MCF 10A (cell line): ENCODE measurements at regions not wholly inside any gene's neighbourhood (a gene's known extent, or its start where the extent isn't known, plus 50 kb on each side); places are given as distances from the start of the nearest gene placed in this dataset.

Experiments used
- BruUV-seq: library from RNA; stranded (reverse); fragments of 400-500 nt; replicated peaks from 2 replicates; lab custom pipeline; 2021; lab: Mats Ljungman, UMichigan
- CTCF ChIA-PET: fragments of 300-600 bp; sonication (Branson Sonifier 250); formaldehyde crosslinking; extraction: SDS; loops from one replicate; lab custom pipeline; 2021; ENCODE audit warnings: antibody characterized with exemption, inconsistent platforms; lab: Yijun Ruan, JAX
- POLR2A ChIA-PET: fragments of 300-600, 350-650 bp; sonication (Branson Sonifier 250); formaldehyde crosslinking; extraction: SDS; loops from one replicate; lab custom pipeline; 2020; ENCODE audit warnings: antibody characterized with exemption, inconsistent platforms; lab: Yijun Ruan, JAX
- DNase-seq: peaks from one replicate; pipeline ENCODE4 v3.0.0-alpha.2; 2018; ENCODE audit not compliant: unreplicated experiment
- H3K27ac Mint-ChIP-seq: one replicate; pipeline ENCODE4 v1.8.0; 2022; ENCODE audit warnings: mild to moderate bottlenecking, low read depth, mixed read lengths; ENCODE audit not compliant: unreplicated experiment
- H3K27me3 Mint-ChIP-seq: one replicate; pipeline ENCODE4 v1.8.0; 2022; ENCODE audit warnings: mixed read lengths; ENCODE audit not compliant: insufficient read depth, unreplicated experiment
- H3K36me3 Mint-ChIP-seq: one replicate; pipeline ENCODE4 v1.8.0; 2022; ENCODE audit warnings: mild to moderate bottlenecking, moderate library complexity, mixed read lengths; ENCODE audit not compliant: insufficient read depth, unreplicated experiment
- H3K4me1 Mint-ChIP-seq: one replicate; pipeline ENCODE4 v1.8.0; 2022; ENCODE audit warnings: mixed read lengths; ENCODE audit not compliant: insufficient read depth, unreplicated experiment
- H3K4me3 Mint-ChIP-seq: one replicate; pipeline ENCODE4 v1.8.0; 2022; ENCODE audit warnings: mild to moderate bottlenecking, moderate library complexity, mixed read lengths; ENCODE audit not compliant: unreplicated experiment
- H3K9me3 Mint-ChIP-seq: one replicate; pipeline ENCODE4 v1.8.0; 2022; ENCODE audit warnings: mixed read lengths; ENCODE audit not compliant: unreplicated experiment
- intact Hi-C: fragments of 100-400 bp; cut with micrococcal nuclease; formaldehyde crosslinking; loops from 2 replicates; pipeline ENCODE4 v1.14.1; 2022
- TF ChIP-seq, protein P1 (sequence below): fragments of 200-600 bp; IDR thresholded peaks from one replicate; pipeline ENCODE4 v1.8.0; 2022; ENCODE audit warnings: antibody characterized with exemption, mild to moderate bottlenecking; ENCODE audit not compliant: unreplicated experiment

DNA sequence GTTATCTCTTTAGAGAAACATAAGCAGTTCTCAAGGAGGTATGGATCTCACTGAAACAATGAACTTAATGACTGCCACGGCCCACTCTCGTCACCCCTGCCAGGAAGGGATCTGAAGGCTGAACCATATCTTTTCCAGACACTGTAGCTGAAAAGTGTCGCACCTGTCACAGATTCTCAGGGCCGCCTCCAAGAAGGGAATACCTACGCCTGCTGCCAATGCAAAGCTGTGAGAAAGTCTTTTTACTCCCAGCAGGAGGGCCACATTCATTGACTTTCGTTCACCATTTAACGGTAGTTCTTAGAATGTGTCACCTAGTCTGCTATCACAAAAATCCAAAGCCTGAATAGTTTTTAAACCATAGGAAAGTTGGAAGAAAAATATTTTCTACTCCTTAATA is 66.7 kb upstream of the SH3BP4 start:
- Mint-ChIP-seq H3K27me3 (no peaks in the 10 kb centered on the region), H3K4me1 (peaks cover 9% of the 10 kb centered on the region), H3K9me3 (no peaks in the 10 kb centered on the region), H3K27ac (no peak overlapping the region), H3K4me3 (no peak overlapping the region), H3K36me3 (no peaks in the 10 kb centered on the region)
- no TSS peak for BruUV-seq
- TF ChIP-seq, protein P1, sequence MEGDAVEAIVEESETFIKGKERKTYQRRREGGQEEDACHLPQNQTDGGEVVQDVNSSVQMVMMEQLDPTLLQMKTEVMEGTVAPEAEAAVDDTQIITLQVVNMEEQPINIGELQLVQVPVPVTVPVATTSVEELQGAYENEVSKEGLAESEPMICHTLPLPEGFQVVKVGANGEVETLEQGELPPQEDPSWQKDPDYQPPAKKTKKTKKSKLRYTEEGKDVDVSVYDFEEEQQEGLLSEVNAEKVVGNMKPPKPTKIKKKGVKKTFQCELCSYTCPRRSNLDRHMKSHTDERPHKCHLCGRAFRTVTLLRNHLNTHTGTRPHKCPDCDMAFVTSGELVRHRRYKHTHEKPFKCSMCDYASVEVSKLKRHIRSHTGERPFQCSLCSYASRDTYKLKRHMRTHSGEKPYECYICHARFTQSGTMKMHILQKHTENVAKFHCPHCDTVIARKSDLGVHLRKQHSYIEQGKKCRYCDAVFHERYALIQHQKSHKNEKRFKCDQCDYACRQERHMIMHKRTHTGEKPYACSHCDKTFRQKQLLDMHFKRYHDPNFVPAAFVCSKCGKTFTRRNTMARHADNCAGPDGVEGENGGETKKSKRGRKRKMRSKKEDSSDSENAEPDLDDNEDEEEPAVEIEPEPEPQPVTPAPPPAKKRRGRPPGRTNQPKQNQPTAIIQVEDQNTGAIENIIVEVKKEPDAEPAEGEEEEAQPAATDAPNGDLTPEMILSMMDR = no peak
- DNase-seq = no peak
- ChIA-PET CTCF (interaction anchor here (1.0 kb wide), 1 partner anchor 21 kb away, joined by 3 read pairs; no protein-coding TSS in a partner anchor), POLR2A (no interaction called here)
- intact Hi-C loops = no loop called here

DNA sequence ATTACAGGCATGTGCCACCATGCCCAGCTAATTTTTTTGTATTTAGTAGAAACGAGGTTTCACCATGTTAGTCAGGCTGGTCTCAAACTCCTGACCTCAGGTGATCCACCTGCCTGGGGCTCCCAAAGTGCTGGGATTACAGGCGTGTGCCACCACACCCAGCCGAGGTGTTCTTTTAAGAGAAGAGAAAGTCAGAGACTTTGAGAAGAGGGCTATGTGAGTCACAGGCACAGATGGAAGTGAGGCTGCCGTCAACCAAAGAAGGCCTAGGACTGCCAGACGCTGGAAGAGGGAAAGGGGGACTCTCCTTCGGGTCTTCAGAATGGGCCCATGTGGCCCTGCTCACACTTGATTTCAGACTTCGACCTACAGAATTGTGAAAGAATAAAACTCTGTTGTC is 67.2 kb upstream of the SH3BP4 start:
- no peaks in the 10 kb centered on the region for H3K9me3 Mint-ChIP-seq
- ChIA-PET CTCF (no interaction called here), POLR2A (no interaction called here)
- H3K4me3 Mint-ChIP-seq = no peak overlapping the region
- no peaks in the 10 kb centered on the region for H3K36me3 Mint-ChIP-seq
- intact Hi-C loops = no loop called here
- no peaks in the 10 kb centered on the region for H3K27me3 Mint-ChIP-seq
- no peak for DNase-seq
- peaks cover 9% of the 10 kb centered on the region for H3K4me1 Mint-ChIP-seq
- no peak overlapping the region for H3K27ac Mint-ChIP-seq
- BruUV-seq = no TSS peak
- TF ChIP-seq, protein P1 = no peak

DNA sequence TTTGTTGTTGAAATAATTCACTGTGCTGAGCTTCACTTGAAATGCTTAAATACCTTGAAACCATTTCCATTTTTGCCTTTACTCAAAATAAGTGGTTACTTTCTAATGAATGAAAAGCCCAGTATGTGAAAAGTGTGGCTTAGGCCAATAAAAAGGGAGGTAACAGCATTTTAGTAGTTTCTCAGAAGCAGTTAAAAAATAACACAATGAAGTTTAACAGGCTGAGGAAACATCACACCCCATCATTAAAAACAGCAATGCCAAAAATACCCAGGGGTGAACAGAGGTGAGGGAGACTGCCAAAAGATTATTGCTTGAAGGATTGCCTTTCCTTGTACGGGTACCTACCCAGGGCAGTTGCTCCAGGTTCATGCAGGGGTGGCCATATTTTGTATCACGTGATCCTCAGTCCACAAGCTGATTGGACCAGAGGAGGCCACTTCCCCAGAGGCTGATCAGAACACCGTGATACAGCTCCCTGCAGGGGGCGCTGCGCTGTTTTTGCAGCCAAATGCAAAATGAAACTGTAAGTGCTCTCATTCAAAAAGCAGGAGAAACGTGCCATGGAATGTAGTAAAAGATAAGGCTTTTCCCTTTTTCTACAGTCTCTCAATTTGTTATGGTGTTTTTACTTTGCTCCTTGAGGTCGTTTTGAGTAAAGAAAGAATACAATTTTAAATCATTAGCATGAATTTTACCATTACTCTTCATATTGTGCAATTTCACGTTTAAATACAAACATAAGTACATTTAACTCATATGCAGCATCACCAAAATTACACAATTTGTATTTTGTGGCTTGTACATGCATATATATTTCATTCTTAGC is 70.2 kb upstream of the SH3BP4 start:
- no TSS peak for BruUV-seq
- CTCF ChIA-PET = interaction anchor here (0.5 to 2.4 kb wide), 12 partner anchors 17 to 864 kb away, joined by 3 to 9 read pairs (median 3); no protein-coding TSS in a partner anchor
- peaks cover 5% of the 10 kb centered on the region for H3K9me3 Mint-ChIP-seq
- TF ChIP-seq, protein P1 = peak; percentile 67
- peaks cover 9% of the 10 kb centered on the region for H3K4me1 Mint-ChIP-seq
- no peaks in the 10 kb centered on the region for H3K27me3 Mint-ChIP-seq
- peak overlapping the region; percentile 41 for H3K4me3 Mint-ChIP-seq
- intact Hi-C loops = loop anchor here (1.0 to 2.0 kb wide), 4 partner anchors 71 to 225 kb away; partner anchors contain the start of gene SH3BP4
- DNase-seq = peak; percentile 95
- H3K27ac Mint-ChIP-seq = no peak overlapping the region
- H3K36me3 Mint-ChIP-seq = no peaks in the 10 kb centered on the region
- POLR2A ChIA-PET = interaction anchor here (0.7 to 3.2 kb wide), 17 partner anchors 14 to 720 kb away, joined by 3 to 18 read pairs (median 4); no protein-coding TSS in a partner anchor

DNA sequence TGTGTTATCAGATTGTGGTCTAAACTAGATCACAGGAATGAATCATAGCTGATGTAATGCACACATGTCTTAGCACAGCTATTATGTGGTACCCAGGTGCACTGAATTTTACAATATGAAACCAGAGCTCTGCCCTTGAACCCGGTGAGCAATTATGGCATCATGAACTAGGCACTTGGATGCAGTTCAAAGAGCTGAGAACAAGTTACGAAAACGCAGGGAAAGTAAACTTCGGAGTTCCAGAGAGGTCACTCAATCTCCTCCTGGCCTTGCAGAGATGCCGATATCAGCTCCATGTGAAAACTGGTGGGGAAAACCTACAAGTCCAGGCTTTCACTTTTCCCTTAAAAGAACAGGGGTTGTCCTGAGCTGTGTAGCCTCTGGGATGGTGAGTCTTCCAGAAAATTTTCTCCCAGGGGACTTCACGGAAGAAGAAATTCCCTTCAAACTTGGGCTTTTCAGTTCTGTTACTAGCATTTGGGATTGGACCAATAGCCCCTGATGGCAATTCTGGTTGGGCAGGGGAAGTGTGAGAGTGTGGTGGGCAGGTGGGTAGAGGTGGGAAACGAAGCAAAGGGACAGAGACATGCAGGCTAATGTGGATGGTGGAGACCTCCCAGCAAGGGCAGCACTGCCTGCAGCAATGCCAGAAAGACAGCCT is 71.1 kb upstream of the SH3BP4 start:
- POLR2A ChIA-PET = interaction anchor here (0.6 to 3.2 kb wide), 18 partner anchors 14 to 236 kb away, joined by 3 to 18 read pairs (median 4); no protein-coding TSS in a partner anchor
- H3K4me3 Mint-ChIP-seq = peak overlapping the region; percentile 25

More for the DNA sequence above, 71.1 kb upstream of the SH3BP4 start:
- BruUV-seq = no TSS peak
- CTCF ChIA-PET = interaction anchor here (0.6 to 2.4 kb wide), 9 partner anchors 18 to 1743 kb away, joined by 3 to 9 read pairs (median 3); no protein-coding TSS in a partner anchor
- peak; percentile 96 for DNase-seq
- Mint-ChIP-seq H3K27ac (no peak overlapping the region), H3K36me3 (no peaks in the 10 kb centered on the region), H3K4me1 (peaks cover 9% of the 10 kb centered on the region), H3K9me3 (peaks cover 8% of the 10 kb centered on the region), H3K27me3 (no peaks in the 10 kb centered on the region)
- TF ChIP-seq, protein P1 = no peak
- intact Hi-C loops = loop anchor here (1.0 to 2.0 kb wide), 4 partner anchors 72 to 226 kb away; partner anchors contain the start of gene SH3BP4
